ENCODE measurements at regions not wholly inside any gene's neighbourhood (a gene's known extent, or its start where the extent isn't known, plus 50 kb on each side); places are given as distances from the start of the nearest gene placed in this dataset.

DNA sequence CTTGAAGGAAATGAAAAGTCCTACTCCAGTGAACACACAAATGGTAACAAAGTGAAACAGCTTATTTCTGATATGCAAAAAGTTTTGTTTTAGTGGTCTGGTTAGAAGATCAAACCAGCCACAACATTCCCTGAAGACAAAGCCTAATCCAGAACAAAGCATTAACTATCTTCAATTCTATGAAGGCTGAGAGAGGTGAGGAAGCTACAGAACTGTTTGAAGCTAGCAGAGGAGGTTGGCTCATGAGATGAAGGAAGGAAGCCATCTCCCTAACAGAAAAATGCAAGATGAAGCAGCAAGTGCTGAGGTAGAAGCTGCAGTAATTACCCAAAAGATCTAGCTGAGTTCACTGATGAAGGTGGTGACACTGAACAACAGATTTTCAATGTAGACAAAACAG lies 168.4 kb downstream of the IGLL1 start:
- TF ChIP-seq, protein P1, sequence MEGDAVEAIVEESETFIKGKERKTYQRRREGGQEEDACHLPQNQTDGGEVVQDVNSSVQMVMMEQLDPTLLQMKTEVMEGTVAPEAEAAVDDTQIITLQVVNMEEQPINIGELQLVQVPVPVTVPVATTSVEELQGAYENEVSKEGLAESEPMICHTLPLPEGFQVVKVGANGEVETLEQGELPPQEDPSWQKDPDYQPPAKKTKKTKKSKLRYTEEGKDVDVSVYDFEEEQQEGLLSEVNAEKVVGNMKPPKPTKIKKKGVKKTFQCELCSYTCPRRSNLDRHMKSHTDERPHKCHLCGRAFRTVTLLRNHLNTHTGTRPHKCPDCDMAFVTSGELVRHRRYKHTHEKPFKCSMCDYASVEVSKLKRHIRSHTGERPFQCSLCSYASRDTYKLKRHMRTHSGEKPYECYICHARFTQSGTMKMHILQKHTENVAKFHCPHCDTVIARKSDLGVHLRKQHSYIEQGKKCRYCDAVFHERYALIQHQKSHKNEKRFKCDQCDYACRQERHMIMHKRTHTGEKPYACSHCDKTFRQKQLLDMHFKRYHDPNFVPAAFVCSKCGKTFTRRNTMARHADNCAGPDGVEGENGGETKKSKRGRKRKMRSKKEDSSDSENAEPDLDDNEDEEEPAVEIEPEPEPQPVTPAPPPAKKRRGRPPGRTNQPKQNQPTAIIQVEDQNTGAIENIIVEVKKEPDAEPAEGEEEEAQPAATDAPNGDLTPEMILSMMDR (IDR thresholded peaks at IDR 0.05), result no peak
- no peak for TF ChIP-seq POLR2A (IDR thresholded peaks at IDR 0.05)

Measured in lower leg skin (tissue), 3 donors.